HG03520 (cell line): ENCODE measurements at regions not wholly inside any gene's neighbourhood (a gene's known extent, or its start where the extent isn't known, plus 50 kb on each side); places are given as distances from the start of the nearest gene placed in this dataset.
"Not testable (repeated sequence)": the region's sequence is repeated elsewhere in the genome, so short reads cannot be mapped to it uniquely, and the experiment has no call there.

Experiments used
- ATAC-seq: cut with Tn5 transposase; IDR thresholded peaks from one replicate; pipeline ENCODE4 v1.9.1; 2021; ENCODE audit warnings: mild to moderate bottlenecking, moderate library complexity; ENCODE audit not compliant: unreplicated experiment

DNA sequence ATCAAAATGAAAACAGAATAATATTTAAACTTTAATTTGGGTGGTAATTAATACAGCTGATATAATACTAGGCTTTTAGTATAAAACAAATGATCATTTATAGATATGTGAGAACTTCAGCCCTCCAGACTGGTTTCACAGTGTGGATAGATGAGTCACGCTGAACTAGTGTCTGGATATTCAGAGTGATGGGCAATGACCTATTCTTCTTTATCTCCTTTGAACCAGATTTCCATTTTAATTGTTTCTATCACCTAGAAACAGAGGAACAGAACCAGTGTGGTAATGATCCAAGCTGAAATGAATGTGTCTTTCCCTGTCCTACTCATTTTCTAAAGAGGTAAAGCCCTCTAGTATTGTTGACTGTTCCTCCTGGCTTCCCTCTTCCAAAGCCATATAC is 155.2 kb upstream of the GK2 start:
- ATAC-seq = no peak

DNA sequence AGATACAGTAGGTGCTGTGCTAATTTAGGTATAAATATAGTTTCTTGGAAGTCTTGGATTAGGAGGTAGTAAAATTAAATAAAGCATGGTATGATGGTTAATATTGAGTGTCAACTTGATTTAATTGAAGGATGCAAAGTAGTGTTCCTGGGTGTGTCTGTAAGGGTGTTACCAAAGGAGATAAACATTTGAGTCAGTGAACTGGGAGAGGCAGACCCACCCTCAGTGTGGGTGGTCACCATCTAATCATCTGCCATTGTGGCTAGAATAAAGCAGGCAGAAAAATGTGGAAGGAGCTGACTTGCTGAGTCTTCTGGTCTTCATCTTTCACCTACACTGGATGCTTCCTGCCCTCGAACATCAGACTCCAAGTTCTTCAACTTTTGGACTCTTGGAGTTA is 153.7 kb upstream of the GK2 start:
- no peak for ATAC-seq

DNA sequence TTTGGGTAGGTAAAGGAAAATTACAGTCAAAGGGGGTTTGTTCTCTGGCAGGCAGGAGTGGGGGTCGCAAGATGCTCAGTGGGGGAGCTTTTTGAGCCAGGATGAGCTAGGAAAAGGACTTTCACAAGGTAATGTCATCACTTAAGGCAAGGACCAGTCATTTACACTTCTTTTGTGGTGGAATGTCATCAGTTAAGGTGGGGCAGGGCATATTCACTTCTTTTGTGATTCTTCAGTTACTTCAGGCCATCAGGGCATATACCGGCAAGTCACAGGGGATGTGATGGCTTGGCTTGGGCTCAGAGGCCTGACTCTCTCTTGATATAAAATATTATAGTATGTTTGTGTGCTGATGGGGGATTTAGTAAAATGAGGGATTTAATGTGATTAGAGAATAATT is 151.4 kb upstream of the GK2 start:
- ATAC-seq = not testable (repeated sequence)

DNA sequence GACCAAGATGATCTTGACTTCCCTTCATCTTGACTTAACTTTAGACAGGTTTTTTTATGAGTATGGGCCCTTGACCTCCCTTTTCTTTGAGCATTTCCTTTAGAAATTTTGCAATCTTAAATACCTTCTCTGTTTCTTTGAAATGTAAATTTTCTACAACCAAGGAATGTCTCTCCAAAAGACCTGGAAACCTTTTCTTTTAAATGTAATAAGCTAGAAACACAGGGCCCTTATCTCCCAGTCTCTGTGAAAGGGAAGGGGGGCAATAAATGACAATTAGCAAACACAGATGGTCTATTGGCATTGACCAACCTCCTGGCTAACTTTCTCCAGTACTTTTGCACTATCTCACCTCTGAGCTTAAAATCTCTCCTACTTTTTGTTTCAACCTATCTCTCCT is 144.3 kb upstream of the GK2 start:
- ATAC-seq = no peak

DNA sequence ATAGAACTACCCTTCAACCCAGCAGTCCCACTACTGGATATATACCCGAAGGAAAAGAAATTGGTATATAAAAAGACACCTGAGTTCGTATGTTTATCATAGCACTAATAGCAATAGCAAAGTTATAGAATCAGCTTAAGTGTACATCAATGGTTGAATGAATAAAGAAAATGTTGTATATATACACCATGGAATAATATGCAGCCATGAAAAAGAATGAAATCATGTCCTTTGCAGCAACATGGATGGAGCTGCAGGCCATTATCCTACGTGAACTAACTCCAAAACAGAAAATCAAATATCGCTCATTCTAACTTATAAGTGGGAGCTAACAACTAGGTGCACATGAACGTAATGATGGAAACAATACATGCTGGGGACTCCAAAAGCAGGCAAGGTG is 143.5 kb upstream of the GK2 start:
- no peak for ATAC-seq

DNA sequence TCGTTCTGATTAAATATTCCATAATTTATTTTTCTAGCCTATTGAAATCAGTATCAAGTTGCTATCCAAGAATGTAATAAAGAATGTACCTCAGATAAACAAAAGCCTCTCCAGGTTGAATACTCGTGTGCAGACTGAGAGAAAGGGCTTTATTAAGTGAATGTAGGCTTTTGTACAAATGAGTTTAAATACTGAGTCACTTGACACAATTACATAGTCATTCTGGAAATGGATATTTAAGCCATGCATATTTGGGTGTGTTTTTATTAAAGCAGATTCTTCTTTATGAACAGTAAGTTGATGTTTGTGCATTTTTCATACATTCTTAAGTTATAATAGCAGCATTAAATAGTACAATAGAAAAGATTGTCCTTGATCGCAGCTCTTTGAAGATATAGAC is 139.8 kb upstream of the GK2 start:
- no peak for ATAC-seq

DNA sequence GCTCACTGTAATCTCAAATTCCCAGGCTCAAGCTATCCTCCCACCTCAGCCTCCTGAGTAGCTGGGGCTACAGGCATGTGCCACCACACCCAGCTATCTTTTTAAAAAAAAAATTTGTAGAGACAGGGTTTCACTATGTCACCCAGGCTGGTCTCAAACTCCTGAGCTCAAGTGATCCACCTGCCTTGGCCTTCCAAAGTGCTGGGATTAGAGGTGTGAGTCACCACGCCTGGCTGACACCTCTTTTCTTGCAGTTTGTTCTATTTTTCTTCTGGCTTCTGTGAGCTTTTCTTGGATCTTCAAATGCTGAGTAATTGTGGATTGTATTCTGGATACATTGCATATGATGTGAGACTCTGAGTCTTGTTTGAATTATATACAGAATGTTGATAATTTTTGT is 137.3 kb upstream of the GK2 start:
- ATAC-seq = not testable (repeated sequence)

DNA sequence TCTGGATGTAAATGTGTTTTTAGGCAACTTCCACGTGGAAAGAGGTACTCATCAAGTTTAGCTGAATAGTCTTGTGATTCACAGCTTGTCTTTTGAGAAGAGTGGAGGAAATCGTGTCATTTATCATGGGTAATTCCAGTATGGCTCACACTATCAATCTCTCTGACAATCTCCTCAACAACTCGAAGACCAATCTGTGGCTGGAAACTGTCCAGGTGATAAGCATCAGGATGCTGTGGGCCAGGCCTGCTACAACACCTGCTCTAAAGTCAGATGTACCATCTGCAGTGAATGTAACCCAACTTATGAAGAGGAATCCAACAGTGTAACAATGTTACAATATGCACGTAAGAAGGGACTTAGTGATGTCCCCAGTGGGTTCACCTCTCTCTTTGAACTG is 132.1 kb upstream of the GK2 start:
- ATAC-seq = no peak

DNA sequence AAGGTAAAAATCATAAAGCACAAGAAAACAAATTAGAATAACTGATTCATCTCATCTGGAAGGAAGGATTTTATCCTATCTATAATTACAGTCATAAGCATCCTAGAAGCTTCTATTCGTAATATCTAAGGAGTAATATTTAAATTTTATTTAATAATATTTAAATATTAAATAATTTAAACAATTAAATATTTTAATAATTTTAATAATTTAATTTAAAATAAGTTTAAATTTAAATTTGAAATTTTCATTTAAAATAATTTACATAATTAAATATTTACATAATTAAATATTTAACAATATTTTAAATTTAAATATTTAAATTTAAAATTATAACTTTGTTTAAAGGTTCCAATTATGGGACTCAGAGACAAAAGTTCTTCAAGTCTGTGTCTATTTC is 127.5 kb upstream of the GK2 start:
- no peak for ATAC-seq

DNA sequence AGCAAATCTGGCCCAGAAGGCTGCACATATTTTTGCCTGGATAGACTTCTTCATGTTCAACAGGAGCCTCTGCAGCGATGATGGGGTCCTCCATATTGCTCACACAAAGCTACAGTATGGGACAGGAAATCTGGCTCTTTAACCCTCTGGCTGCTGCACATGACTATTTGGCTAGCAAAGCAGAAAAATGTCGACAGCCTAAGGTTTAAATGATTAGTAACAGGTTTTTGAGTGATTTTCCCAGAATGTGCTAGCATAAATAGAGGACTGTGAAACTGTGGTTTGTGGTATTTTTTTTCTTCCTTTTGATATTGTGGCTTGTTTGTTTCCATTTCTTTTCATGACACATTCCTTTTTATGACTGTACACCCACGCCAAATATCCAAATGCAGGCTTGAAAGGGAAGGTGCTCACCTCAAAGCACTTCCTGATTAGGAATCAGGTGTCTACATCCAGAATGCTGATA is 120.2 kb upstream of the GK2 start:
- ATAC-seq = no peak

DNA sequence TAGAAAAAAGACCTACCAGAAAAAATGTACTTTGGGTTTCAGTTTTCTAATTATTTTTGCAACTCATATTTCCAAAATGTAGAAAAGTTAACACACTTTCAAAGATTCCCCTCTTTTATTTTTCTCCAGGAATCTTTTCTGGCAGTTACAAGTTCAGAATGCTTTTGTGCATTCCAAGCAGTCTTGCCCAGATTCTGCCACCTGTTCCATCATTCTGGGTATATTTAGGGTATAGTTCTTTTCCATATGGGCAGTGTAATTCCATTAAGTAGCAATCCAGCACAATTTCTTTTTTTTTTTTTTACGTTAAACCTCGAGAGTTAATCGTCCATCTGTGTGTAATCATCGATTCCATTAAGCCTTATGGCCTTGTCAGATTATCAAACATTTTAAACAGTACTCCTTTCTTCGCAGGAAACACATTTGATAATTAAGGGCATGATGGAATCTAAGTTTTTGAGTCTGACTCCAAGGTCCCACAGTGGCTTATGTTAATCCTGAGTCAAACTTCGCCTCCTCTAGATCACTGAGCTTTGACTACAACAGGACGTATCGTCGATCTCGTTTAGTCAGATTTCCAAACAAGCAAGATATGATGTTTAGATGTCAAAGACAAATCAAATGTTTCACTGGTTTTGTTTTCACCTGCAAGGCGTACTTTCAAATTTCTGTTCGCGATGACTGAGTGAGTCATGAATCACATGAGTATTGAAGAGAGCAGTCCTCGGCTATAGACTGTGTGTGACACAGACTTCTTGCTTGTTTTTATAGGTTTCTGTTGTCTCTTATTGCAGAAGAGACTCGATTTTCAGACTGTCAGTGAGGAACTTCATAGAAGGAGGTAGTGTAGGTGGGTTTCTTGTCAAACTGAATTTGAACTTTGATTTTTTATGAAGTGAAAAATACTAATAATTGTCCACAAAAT is 118.9 kb upstream of the GK2 start:
- no peak for ATAC-seq

DNA sequence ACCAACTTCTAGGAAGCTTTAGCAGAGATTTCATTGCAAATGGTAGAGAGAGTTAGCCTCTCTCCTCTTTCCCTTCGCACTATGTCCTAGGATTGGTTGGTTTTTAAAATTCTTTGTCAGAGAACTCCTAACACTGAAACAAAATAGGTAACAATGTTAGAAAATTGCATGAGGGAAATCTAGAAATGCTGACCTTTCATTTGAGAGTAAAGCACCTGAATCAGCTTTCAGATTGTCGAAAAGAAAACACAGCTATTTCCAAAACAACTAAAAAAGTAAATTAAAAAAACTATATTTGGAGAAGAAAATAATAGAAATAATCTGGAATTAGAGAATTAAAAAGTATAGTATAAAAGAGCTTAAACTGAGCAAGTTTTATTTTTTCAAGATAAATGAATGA is 108.1 kb upstream of the GK2 start:
- ATAC-seq = no peak

DNA sequence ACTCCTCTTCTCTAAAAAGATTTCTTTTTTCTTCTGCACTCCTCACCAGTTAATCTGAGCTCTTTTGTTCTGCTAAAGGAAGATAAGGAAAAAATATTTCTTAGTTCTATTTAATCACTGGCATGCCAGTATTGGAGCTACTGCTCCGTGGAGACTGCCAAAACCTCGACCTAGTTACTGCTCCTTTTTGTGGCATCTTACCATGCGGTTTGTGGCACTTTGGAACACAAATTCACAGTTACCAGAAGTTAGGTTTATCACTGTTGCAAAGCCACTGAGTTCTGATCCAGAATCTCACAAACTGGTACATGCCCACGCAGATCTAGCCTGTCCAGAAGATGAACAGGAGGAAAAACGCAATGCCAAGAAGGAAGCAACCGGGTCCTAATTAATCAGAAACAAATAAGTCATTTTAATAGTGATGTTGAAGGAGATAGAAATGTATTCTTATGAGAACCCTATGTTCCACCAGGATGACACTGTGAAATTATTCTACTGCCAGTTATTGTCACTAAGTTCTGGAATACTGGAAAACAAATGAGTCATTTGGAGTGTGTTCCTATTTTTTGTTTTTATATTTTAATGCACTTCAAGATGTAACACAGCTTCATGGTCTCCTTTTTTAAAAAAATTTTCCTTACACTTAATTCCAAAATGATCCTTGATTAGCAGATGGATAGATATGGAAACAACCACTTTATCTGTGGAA is 106.7 kb upstream of the GK2 start:
- no peak for ATAC-seq

DNA sequence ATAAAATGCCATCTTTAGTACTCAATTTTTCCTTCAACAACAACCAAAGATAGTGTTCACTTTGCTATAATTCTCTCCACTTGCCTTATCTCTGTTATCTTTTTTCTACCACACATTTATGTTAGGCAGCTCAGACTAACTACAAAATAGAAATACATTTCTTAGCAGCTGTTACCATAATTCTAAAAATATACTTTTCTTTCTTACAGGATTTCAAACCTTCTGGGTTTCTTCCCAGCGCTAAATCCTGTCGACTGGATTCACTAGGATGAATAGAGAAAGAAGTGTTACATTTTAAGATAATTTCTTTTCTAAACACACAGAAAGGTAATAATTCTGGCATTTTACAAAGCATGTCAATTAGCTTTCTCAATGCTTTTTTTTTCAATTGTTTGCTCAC is 105.5 kb upstream of the GK2 start:
- no peak for ATAC-seq

DNA sequence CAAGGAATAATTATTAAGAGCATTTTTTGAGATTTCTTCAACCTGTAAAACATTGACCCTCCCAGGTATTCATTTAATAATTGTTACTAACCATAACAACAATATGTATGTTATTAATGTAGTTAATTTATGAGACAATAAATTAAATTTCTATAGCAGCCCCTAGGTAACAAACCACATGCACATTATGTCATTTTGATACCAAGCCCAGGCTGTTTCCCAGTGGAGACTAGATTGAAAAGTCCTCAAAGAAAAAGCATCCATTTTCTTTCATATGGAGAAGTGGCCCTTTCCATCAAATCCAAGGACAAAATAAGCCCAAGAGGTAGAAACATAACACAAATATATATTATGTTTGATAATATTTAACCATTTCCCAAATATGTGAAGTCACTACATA is 104.3 kb upstream of the GK2 start:
- ATAC-seq = no peak

DNA sequence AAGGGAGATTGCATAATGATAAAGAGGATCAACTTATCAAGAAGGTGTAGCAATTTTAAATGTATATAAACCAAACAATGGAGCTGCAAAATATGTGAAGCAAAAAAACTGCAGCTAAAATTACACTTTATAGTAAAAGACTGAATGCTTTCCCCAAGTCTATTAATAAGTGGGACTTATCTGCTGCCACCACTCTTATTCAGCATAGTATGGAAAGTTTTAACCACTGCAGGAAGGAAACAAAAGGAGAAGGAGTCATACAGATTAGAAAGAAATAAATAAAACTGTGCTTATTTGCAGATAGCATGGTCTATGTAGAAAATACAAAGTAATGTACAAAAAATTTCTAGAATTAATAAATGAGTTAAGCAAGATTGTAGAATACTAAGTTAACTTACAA is 94.1 kb upstream of the GK2 start:
- ATAC-seq = no peak

DNA sequence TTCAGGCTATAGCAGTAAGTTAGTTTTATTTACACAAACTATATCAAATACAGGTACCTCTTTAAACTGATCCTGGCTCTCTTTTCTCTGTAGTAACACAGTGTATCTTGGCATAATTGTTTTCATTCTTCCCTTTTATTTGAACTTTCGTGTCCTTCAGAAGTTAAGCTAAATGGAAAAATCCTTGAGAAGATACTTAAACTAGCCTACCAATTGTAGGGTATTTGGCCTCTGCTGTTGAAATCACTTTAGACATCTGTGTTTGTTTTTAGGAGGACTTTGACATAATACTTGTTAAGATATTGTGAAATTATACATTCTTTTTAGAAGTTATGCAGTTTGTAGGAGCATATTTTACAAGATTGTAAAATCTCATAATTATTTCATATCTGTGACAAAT is 90.3 kb upstream of the GK2 start:
- no peak for ATAC-seq

DNA sequence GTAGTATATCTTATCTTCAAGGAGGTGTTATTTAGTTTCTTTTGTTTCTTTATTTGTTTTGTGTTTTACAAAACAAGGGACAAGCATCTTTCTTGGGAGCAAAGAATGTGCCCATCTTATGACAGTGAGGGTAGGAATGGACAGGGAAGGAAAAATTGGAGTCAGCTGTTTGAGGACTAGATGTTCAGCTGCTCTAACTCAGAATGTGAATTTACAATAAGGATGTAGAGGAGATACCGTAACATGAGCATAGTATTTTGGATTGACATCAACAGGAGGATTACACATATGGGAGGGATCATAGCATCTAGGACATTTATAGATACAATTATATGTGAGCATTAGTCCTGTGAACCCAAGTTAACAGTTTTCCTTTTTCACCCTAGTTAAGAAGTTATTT is 89.0 kb upstream of the GK2 start:
- no peak for ATAC-seq

DNA sequence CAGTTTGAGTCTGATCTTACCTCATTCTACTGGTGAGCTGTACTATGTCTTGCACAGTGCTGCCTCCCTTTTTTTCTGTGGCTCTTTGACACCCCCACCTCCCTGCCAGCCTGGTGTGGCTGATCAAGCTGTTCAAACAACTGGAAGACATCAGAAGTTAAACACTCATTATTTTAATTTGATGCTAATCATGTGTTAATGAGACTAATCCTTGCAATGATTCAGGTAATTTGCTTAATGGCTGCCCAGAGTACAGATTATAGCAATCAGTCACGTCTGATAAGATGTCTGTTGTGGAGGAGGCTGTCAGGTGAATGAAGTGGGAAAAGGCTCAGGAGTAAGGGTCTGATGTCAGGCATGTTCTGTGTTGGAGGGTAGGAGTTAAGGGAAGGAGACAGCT is 87.4 kb upstream of the GK2 start:
- no peak for ATAC-seq

DNA sequence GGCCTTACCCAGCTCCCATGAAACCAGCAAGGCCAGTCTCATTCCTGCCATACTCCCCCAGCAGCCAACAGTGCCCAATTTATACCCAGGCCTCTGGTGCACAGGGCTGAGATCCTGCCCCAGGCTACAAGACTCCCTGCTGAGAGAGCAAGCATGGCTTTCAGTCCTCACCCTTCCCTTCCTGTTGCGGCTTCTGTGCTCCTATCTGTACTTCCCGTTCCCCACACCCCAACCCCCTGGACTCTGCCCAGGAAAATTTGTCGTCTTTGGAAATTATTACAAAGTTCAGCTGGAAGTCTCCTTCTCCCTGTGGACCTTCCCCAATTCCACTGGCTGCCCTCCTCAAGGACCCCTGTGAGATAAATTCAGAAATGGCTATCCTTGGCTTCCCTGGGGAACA is 84.1 kb upstream of the GK2 start:
- no peak for ATAC-seq

DNA sequence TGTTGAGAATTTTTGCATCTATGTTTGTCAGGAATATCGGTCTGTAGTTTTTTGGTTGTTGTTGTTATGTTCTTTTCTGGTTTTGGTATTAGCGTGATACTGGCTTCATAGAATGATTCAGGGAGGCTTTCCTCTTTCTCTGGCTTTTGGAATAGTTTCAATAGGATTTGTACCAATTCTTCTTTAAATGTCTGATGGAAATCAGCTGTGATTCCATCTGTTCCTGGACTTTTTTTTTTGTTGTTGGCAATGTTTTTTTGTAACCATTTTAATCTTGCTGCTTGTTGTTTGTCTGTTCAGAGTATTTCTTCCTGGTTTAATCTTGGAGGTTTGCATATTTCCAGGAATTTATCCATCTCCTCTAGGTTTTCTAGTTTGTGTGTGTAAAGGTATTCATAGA is 81.5 kb upstream of the GK2 start:
- no peak for ATAC-seq

DNA sequence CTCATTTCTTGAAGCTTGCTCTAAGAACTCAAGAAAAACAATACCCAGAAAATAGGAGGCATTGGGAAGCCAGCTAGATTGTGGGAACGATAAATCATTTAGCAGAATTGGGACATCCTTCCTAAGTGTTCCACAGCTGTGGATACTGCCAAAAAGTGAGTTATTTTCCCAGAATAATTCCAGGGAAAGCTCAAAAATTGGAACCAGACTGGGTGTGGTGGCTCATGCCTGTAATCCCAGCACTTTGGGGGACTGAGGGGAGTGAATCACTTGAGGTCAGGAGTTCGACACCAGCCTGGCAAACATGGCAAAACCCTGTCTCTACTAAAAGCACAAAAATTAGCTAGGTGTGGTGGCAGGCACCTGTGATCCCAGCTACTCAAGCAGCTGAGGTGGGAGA is 68.2 kb upstream of the GK2 start:
- ATAC-seq = no peak

DNA sequence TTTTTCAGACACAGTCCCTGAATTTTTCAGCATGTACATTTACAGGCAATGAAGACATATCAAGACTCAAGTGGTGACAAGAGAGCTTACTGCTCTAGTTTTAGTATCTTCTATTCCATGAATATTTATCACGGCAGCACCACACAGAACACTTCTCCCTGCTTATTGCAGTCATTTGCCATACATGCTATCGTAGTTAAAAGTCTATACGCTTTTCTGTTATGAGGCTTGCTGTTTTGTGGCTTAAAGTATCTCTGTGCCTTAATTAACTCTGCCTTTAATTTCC is 65.4 kb upstream of the GK2 start:
- no peak for ATAC-seq
